HG03558 (cell line): ENCODE measurements at regions not wholly inside any gene's neighbourhood (a gene's known extent, or its start where the extent isn't known, plus 50 kb on each side); places are given as distances from the start of the nearest gene placed in this dataset.

Experiments
- ATAC-seq: cut with Tn5 transposase; IDR thresholded peaks from one replicate; pipeline ENCODE4 v1.9.1; 2021; ENCODE audit warnings: moderate number of reproducible peaks; ENCODE audit not compliant: unreplicated experiment; ENCODE audit errors: extremely low read depth

GRCh38 chr2:183214680-183215079 is 90.4 kb downstream of the NUP35 start:
- ATAC-seq: peak; percentile 89

GRCh38 chr2:183215917-183216316 is 91.7 kb downstream of the NUP35 start:
- no peak for ATAC-seq

- no peak for ATAC-seq
Measured at GRCh38 chr2:183219888-183220287, 95.6 kb downstream of the NUP35 start.

DNA sequence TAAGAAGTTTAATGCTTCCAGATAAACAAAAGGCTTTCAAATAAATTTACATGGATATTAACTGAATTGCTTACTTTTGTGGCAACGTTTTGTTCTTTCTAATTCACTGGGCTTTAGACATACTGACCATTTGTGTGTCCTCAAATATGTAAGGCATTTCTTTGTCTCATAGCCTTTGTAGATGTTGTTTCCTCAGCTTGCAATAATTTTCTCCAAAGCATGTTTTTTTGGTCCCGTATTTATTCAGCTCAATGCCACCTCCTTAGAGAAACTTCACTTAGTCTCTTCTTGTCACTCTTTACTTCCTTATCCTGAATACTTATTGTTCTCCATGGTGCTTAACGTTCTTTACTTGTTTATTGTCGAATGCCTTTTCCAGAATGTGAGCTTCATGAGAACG is 98.5 kb downstream of the NUP35 start:
- no peak for ATAC-seq

GRCh38 chr2:183224948-183225347 is 100.7 kb downstream of the NUP35 start:
- ATAC-seq: no peak

GRCh38 chr2:183227176-183227575 is 102.9 kb downstream of the NUP35 start:
- ATAC-seq: no peak

DNA sequence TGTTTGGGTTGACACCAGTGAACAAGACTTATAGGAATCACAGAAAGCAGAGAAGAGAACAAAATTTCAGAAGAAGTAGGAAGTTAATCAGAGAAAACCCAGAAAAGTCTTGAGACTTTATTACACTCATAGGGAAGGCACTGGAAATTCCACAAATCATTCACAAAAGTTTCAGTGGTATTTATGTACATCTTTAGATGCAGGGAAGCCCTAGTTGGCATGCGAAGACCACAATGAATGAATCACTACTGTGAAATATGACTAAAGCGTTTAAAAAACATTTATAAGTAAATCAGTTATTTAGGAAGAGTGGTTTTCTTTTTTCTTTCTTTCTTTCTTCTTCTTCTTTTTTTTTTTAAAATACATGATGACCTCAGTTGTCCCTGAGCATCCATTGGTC is 105.1 kb downstream of the NUP35 start:
- ATAC-seq: no peak

DNA sequence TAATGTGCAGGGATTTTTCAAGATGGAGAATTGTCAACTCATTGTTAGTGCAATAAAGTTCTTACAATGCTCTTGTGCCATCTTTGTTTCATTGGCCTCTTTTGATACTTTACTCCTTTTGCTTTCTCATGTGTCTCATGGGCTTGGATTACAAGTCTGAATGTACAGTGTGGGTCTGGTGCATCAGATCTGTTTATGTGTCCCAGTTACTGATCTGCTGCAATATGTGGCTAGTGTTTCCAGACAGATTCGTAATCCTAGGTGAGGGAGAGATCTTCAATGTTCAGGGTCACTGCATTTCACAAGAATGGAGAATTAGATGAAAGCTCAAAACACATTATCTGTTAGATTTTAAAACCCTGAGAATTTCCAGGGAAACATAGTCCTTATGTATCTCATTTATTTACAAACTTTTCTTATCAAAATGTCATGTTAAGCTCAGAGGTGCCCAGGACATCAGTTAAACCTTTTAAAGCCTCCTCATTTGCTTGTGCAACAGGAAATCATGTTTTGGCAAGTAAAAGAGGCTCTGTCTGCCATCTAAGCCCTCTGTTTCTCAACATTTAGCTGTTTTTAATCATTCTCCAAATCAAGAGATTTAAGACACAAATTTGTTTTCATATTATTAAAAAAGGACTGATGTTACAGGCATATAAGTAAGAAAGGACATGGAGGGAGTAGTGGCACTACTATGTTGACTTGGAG is 108.1 kb downstream of the NUP35 start:
- no peak for ATAC-seq

DNA sequence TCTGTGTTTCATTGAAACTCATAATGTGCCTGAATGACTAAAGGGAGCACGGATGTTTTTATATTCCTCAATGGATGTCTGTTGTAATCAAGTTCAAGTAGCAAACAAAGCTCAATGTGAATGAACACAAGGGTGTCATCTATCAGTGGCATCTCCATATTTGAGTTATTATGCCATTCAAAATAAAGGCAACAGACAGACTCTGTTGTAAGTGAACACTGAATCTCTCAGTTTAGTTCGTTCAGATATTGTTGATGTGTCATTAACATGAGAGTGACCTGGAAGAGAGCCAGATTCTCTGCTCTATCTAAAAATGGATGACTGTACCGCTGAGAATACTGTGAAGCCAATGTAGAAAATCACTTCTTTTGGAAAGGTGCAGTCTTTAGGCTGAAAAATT is 118.7 kb downstream of the NUP35 start:
- no peak for ATAC-seq

DNA sequence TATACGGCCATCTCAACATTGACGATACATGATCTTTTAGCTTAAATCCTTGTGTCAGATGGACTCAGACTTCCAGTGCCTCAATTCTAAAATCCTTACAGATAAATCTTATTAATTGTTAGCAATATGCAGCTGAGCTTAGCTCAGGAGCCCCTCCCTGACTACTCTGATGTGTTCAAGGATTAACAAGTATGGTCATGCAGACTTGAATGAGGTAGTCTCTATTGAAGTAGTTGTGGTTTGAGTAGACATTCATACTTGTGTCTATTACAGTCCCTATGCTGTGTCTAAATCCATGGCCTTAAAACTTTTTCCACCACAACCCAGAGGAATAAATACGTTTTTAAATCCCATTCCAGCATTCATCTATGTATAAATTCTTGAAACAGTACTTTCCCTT is 119.5 kb downstream of the NUP35 start:
- ATAC-seq: no peak

- ATAC-seq: no peak
Measured at GRCh38 chr2:183244300-183244844, 120.1 kb downstream of the NUP35 start.

DNA sequence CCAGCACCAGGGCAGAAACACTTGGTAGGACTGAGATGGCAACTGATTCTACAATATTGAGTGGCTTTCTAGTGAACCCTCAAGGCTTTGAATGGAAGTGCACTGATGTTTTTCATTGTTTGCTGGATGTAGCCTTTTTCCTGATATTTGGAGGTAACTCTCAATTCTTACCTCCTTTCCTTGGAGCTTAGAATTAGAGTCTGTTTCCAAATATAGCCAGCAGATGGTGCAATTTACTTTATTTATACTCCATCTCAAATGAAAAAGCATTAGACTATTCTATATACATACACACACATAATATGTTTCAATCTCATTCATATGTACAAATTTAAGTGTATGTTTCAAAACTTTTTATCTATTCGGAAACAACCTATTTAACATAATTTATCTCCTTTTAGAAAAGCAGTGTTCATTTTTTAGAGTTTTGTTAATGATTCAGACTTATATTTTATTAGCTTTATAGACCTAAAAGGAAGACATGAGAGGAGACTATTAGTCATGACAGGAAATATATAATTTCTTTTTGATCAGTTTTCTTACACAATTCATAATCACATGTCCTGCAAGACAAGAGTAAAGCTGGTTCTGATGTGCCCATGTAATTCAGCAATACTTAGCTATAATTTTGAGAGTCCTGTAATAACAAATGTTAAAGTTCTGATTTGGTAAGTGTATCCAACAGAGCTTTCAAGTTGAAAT is 124.8 kb downstream of the NUP35 start:
- ATAC-seq: no peak

DNA sequence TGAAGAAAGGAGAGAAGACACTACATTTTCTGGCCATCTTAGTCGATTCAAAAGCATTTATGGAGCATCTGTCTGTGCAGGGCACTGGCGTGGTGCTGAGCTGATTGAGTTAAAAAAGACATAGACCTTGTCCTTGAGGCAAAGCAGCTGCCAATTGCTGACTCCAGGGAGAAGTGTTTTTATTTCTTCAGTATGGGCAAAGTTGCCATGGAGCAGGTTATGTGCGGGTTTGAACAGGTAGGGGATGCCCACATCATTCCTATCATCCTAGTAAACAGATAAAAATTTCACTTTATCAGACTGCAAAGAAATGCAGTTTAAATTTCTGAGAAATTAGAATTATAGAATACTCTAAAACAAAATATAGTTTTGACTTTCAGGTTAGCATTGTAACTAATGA is 125.8 kb downstream of the NUP35 start:
- ATAC-seq: no peak

DNA sequence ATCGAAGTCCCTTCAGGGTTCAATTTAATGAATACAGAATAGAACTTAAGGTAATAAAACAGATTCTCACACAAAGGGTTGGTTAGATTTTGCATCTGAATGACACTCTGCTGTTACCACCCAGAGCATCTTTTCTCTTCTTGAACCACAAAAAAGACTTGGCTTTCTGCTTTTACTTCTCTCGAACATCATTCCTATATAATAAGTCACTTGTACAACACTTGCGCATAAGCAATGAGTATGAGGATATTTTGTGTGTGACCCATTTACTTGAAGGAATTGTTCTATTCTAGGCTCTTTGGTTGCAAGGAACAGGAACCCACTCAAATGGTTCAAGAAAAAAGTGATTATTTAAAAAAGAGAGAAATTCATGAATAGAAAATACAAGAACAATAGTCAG is 126.2 kb downstream of the NUP35 start:
- no peak for ATAC-seq

- ATAC-seq: no peak
Measured at GRCh38 chr2:183253441-183254130, 129.3 kb downstream of the NUP35 start.

GRCh38 chr2:183255411-183255810 is 131.2 kb downstream of the NUP35 start:
- ATAC-seq: no peak

DNA sequence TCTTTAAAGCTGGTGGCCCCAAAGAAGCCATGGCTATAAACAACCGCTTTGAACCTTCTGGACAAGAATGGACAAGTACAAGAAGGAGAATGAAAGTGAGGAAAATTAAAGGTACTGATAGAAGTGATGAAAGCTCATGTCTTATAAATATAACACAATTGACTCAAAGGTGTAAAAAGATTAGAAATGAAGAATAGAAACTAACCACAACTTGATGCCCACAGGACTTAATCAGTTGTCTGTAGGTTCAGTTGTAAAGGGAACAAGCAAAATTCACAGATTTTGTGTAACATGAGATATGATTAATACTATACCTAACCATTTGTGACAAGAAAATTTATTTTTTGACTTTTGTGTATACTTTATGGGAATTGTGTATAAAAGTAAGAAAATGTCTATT is 135.7 kb downstream of the NUP35 start:
- ATAC-seq: no peak

DNA sequence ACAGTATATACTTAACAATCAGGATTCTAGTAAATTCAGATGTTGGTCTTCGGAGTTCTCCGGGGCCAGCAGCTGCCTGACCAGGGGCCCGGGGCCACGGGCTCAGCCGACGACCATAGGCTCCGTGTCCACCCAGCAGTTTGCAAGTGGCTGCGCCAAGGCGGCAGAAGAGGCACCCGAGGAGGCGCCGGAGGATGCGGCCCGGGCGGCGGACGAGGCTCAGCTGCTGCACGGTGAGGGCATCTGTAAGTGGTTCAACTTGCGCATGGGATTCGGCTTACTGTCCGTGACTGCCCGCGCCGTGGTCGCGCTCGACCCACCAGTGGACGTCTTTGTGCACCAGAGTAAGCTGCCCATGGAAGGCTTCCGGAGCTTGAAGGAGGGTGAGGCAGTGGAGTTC is 136.3 kb downstream of the NUP35 start:
- ATAC-seq: no peak

- no peak for ATAC-seq
Measured at GRCh38 chr2:183264890-183265535, 140.8 kb downstream of the NUP35 start.

GRCh38 chr2:183267148-183267827 is 143.0 kb downstream of the NUP35 start:
- ATAC-seq: no peak
